Prostate gland (tissue), 2 donors: ENCODE measurements at regions not wholly inside any gene's neighbourhood (a gene's known extent, or its start where the extent isn't known, plus 50 kb on each side); places are given as distances from the start of the nearest gene placed in this dataset.

Source experiments
- DNase-seq: peaks from one replicate; pipeline ENCODE4 v3.0.0-alpha.2; 2019; ENCODE audit warnings: low spot score
- H3K27ac ChIP-seq, 2 donors: fragments of 200-600 bp; sonication (generic); 2 replicates each; pipeline ENCODE4 v1.5.1; 2017 to 2019
- H3K27me3 ChIP-seq: fragments of 200-600 bp; sonication (generic); replicated peaks from 2 replicates; pipeline ENCODE4 v1.5.1; 2019; ENCODE audit not compliant: insufficient read depth
- H3K36me3 ChIP-seq, 2 donors: fragments of 200-600 bp; sonication (generic); 1 replicate in 1 of 2; 2 replicates in 1 of 2; pipeline versions ENCODE4 v1.5.1 to v1.8.1; 2017 to 2019
- H3K4me1 ChIP-seq: fragments of 200-600 bp; sonication (generic); replicated peaks from 2 replicates; pipeline ENCODE4 v1.5.1; 2019
- H3K4me3 ChIP-seq, 2 donors: fragments of 200-600 bp; sonication (generic); 2 replicates each; pipeline ENCODE4 v1.5.1; 2017 to 2019
- H3K9me3 ChIP-seq: fragments of 200-600 bp; sonication (generic); 2 replicates; pipeline ENCODE4 v1.5.1; 2017
- POLR2A ChIP-seq: fragments of 450-650 bp; IDR thresholded peaks from one replicate; pipeline ENCODE4 v1.6.1; 2016; ENCODE audit warnings: antibody characterized with exemption, mild to moderate bottlenecking
- POLR2AphosphoS5 ChIP-seq: sonication (generic); formaldehyde crosslinking; IDR thresholded peaks from one replicate; pipeline ENCODE4 v1.6.1; 2017; ENCODE audit warnings: antibody characterized with exemption
- WGBS: methylation state at CpG from one replicate; pipeline ENCODE4 v1.1.5; 2018; 5-methylcytosine and 5-hydroxymethylcytosine counted together
- intact Hi-C: fragments of 100-400 bp; cut with DNase I; formaldehyde crosslinking; loops from one replicate; pipeline ENCODE4 v1.14.2; 2022
- TF ChIP-seq, protein P1 (sequence below), 4 experiments: fragments of 200-600 bp in 2 of 4; fragments of 450-650 bp in 2 of 4; sonication (generic) in 2 of 4; IDR thresholded peaks; 1 replicate in 3 of 4; 2 replicates in 1 of 4; pipeline ENCODE4 v1.5.1; 2016 to 2019; ENCODE audit warnings: antibody characterized with exemption in 4 of 4, mild to moderate bottlenecking in 2 of 4, moderate library complexity in 2 of 4

DNA sequence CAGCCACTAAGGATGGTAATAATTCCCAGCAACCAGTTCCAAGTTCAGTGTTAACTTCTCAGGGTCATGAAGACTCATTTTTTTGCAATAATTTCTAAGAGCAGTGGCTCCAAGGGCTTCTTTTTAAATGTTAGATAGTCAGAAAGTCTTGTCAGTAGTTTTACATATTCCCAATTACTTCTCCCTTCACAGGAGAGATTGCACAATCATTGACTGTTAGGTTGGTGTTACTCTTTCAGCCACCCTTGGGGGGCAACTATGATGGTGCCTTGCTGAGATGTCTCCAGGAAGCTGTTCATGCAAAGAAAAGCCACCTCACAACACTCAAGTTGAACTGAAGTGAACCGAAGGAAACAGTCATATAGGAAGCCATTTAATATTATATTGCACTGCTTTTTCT, 127.9 kb upstream of the DOCK10 start:
- Histone ChIP-seq H3K4me1 (no peaks in the 10 kb centered on the region), H3K9me3 (no peaks in the 10 kb centered on the region), H3K27me3 (no peaks in the 10 kb centered on the region), H3K4me3 (no peak overlapping the region), H3K27ac (no peak overlapping the region), H3K36me3 (no peaks in the 10 kb centered on the region)
- no peak for DNase-seq
- TF ChIP-seq POLR2AphosphoS5 (no peak), POLR2A (no peak)
- TF ChIP-seq, protein P1, sequence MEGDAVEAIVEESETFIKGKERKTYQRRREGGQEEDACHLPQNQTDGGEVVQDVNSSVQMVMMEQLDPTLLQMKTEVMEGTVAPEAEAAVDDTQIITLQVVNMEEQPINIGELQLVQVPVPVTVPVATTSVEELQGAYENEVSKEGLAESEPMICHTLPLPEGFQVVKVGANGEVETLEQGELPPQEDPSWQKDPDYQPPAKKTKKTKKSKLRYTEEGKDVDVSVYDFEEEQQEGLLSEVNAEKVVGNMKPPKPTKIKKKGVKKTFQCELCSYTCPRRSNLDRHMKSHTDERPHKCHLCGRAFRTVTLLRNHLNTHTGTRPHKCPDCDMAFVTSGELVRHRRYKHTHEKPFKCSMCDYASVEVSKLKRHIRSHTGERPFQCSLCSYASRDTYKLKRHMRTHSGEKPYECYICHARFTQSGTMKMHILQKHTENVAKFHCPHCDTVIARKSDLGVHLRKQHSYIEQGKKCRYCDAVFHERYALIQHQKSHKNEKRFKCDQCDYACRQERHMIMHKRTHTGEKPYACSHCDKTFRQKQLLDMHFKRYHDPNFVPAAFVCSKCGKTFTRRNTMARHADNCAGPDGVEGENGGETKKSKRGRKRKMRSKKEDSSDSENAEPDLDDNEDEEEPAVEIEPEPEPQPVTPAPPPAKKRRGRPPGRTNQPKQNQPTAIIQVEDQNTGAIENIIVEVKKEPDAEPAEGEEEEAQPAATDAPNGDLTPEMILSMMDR (IDR thresholded peaks at IDR 0.05): no peak
- WGBS: 85% methylated on average over 1 of the region's 1 CpG
- intact Hi-C loops: no loop called here

DNA sequence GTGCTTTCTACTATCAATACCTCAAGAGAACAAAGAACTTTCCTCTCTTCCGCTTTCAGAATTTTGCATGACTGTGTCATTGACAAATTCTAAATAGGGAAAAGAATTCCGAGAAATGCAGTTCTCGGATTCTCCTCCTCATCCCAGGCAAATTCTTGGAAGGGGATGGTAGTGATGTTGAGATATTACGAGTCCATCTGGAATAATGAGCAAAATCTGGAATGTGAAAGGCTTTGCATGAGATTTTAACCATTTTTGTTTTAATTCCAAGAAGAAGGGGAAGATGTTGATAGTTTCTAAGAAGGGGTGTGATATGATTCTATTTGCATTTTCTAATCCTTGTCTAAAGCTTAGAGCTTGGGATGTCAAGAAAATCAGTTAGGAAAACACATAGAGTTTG, 127.1 kb upstream of the DOCK10 start:
- WGBS: 76% methylated on average over 4 of the region's 4 CpGs

DNA sequence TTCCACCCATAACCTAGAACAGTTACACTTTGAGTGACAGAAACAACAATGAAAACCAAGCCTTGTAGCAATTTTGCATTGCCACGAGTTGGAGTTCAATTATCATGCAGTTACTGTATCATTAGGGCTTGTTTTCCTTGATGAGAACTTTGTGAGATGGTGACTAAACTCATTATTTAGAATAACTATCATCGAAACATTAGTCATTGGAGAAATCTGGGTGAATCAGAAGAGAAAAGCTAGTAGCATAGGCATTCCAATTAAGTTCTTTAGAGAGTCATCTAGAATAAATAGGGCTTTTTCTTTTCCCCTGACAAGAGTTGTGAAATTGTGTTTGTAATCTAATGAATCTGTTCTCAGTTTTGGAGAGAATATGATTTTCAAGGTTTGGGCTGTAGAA, 122.8 kb upstream of the DOCK10 start:
- Histone ChIP-seq H3K36me3 (no peaks in the 10 kb centered on the region), H3K27ac (no peak overlapping the region), H3K27me3 (no peaks in the 10 kb centered on the region), H3K9me3 (no peaks in the 10 kb centered on the region), H3K4me1 (no peaks in the 10 kb centered on the region), H3K4me3 (no peak overlapping the region)
- WGBS: 68% methylated on average over 2 of the region's 2 CpGs
- no peak for DNase-seq
- TF ChIP-seq, protein P1 (IDR thresholded peaks at IDR 0.05): no peak
- TF ChIP-seq POLR2A (no peak), POLR2AphosphoS5 (no peak)
- intact Hi-C loops: no loop called here

More for the DNA sequence above, 127.1 kb upstream of the DOCK10 start:
- no peak for TF ChIP-seq POLR2A
- TF ChIP-seq, protein P1 (IDR thresholded peaks at IDR 0.05): no peak
- TF ChIP-seq POLR2AphosphoS5: no peak
- no peaks in the 10 kb centered on the region for H3K9me3 ChIP-seq
- no peaks in the 10 kb centered on the region for H3K27me3 ChIP-seq
- no peaks in the 10 kb centered on the region for H3K4me1 ChIP-seq
- no peaks in the 10 kb centered on the region for H3K36me3 ChIP-seq
- DNase-seq: no peak
- intact Hi-C loops: no loop called here
- H3K27ac ChIP-seq: no peak overlapping the region
- no peak overlapping the region for H3K4me3 ChIP-seq

DNA sequence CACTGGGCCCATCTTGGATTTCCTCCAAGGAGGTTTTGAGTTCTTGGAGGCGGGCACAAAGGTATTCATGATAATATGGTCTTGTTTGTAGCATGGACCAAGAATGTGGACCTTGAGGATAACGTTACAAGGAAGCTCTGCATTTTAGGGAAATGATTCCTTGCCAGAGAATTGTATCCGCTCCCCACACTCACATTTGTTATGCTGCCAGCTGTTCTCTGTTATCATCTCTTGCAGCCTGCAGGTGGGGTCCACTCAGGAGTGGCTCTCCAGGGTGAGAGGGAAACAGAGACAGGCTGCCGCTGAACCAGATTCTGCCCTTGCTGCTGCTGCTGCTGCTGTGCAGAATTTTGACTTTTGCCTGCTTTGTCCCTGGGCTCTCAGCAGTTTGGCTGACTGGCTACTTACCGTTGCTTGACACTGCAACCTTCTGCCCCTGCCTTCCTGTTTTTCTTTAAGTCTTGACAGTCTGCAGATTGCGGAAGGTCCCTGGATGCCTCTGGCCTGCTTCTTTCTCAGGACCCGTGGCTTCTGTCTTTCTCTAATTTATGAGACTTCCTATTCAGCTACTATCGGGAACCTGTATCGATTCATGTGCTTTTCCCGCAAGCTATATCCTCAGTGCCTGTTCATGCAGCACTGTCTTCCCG, 122.3 kb upstream of the DOCK10 start:
- no peaks in the 10 kb centered on the region for H3K9me3 ChIP-seq
- no peak for DNase-seq
- no peaks in the 10 kb centered on the region for H3K36me3 ChIP-seq
- H3K4me1 ChIP-seq: no peaks in the 10 kb centered on the region
- TF ChIP-seq, protein P1 (IDR thresholded peaks at IDR 0.05): no peak
- no peak for TF ChIP-seq POLR2AphosphoS5
- TF ChIP-seq POLR2A: no peak
- no peak overlapping the region for H3K27ac ChIP-seq
- intact Hi-C loops: no loop called here
- no peak overlapping the region for H3K4me3 ChIP-seq
- 49% methylated on average over 11 of the region's 11 CpGs for WGBS
- no peaks in the 10 kb centered on the region for H3K27me3 ChIP-seq

DNA sequence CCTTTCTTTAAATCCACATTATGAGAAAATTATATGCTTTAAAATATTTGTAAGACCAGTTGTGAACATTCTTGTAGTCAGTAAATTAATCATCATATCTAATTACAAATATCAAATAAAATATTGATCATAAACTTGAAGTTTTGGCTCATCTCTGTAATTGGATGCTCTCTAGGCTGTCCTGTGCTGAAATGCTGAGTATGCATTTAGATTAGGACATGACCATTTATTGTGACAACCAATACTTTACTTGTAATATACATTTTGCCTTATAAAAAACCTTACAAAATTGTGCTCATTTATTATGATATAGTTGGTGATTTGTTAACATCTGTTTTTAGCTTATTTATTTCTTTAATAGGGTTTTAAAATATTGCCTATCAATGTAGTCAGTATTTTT, 116.1 kb upstream of the DOCK10 start:
- intact Hi-C loops: no loop called here
- Histone ChIP-seq H3K9me3 (no peaks in the 10 kb centered on the region), H3K4me1 (no peaks in the 10 kb centered on the region), H3K4me3 (no peak overlapping the region), H3K36me3 (no peaks in the 10 kb centered on the region), H3K27ac (no peak overlapping the region), H3K27me3 (no peaks in the 10 kb centered on the region)
- TF ChIP-seq POLR2A (no peak), POLR2AphosphoS5 (no peak)
- TF ChIP-seq, protein P1 (IDR thresholded peaks at IDR 0.05): no peak
- DNase-seq: no peak
